CD4-positive, CD25-positive, alpha-beta regulatory T cell (primary cell): ENCODE measurements at regions not wholly inside any gene's neighbourhood (a gene's known extent, or its start where the extent isn't known, plus 50 kb on each side); places are given as distances from the start of the nearest gene placed in this dataset.

Experiments
- ATAC-seq, 2 donors: fragments of 150-1000 bp; cut with Tn5 transposase; one replicate each; pipeline ENCODE4 v1.10.0; 2021; ENCODE audit warnings: low read depth in 2 of 2, moderate number of reproducible peaks in 2 of 2, moderate library complexity in 1 of 2
- DNase-seq, 3 donors: peaks; one replicate each; pipeline versions ENCODE4 v3.0.0 to v3.0.0-alpha.2; 2012 to 2022; ENCODE audit warnings: mixed read lengths in 1 of 3
- H3K27ac ChIP-seq: one replicate; pipeline ENCODE4 v1.7.0; 2013; ENCODE audit warnings: mild to moderate bottlenecking, low read length; ENCODE audit not compliant: insufficient read depth, poor library complexity, severe bottlenecking
- H3K27me3 ChIP-seq: one replicate; pipeline ENCODE4 v1.7.0; 2013; ENCODE audit warnings: low read length; ENCODE audit not compliant: control insufficient read depth, insufficient read depth
- H3K36me3 ChIP-seq: one replicate; pipeline ENCODE4 v1.7.0; 2013; ENCODE audit warnings: mild to moderate bottlenecking, low read length, moderate library complexity; ENCODE audit not compliant: control insufficient read depth, insufficient read depth
- H3K4me1 ChIP-seq: 2 replicates; pipeline ENCODE4 v1.7.0; 2013; ENCODE audit warnings: mild to moderate bottlenecking, low read length; ENCODE audit not compliant: insufficient read depth, control insufficient read depth, poor library complexity, severe bottlenecking
- H3K4me3 ChIP-seq: one replicate; pipeline ENCODE4 v1.7.0; 2013; ENCODE audit warnings: low read depth, mild to moderate bottlenecking, low read length, moderate library complexity
- H3K9me3 ChIP-seq, 2 experiments: 1 replicate in 1 of 2; 2 replicates in 1 of 2; pipeline ENCODE4 v1.7.0; 2013; ENCODE audit warnings: low read length in 2 of 2, mild to moderate bottlenecking in 1 of 2, moderate library complexity in 1 of 2; ENCODE audit not compliant: control insufficient read depth in 2 of 2
- H3K27ac Mint-ChIP-seq, 3 donors: one replicate each; pipeline ENCODE4 v1.8.0; 2020 to 2022; ENCODE audit warnings: mild to moderate bottlenecking in 3 of 3, mixed read lengths in 3 of 3, moderate library complexity in 2 of 3
- H3K27me3 Mint-ChIP-seq: one replicate; pipeline ENCODE4 v1.8.0; 2022; ENCODE audit warnings: mild to moderate bottlenecking, mixed read lengths
- H3K36me3 Mint-ChIP-seq: one replicate; pipeline ENCODE4 v1.8.0; 2020; ENCODE audit warnings: mixed read lengths
- H3K4me1 Mint-ChIP-seq, 4 donors: one replicate each; pipeline ENCODE4 v1.8.0; 2020 to 2022; ENCODE audit warnings: mixed read lengths in 4 of 4, mild to moderate bottlenecking in 1 of 4
- H3K4me3 Mint-ChIP-seq, 4 donors: one replicate each; pipeline ENCODE4 v1.8.0; 2020 to 2022; ENCODE audit warnings: mild to moderate bottlenecking in 4 of 4, mixed read lengths in 4 of 4, moderate library complexity in 3 of 4
- H3K9me3 Mint-ChIP-seq, 7 donors: one replicate each; pipeline ENCODE4 v1.8.0; 2020 to 2022; ENCODE audit warnings: mixed read lengths in 7 of 7, mild to moderate bottlenecking in 3 of 7, moderate library complexity in 2 of 7

DNA sequence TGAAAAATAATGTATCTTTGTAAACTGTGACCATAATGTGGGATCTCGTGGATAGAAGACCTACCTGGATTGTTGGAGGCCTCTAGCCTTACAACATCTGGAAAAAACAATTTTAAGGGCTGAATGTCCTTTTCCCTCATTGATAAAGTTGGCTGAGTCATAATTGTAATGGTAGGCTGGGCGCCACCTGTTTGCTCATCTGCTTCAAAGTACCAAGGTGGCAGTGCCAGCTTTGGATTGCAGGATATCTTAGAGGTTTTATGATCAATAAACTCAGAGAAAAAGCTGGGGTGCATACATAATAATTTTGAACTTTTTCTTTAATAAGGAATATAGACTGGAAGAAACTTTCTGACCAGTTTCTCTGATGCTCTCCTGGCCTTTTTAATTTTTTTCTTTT lies 653.4 kb downstream of the MMUT start:
- H3K27me3 Mint-ChIP-seq = no peaks in the 10 kb centered on the region
- H3K27ac Mint-ChIP-seq = no peak overlapping the region
- peaks cover 0 to 9% (median 1%) of the 10 kb centered on the region in 7 donors for H3K9me3 Mint-ChIP-seq
- no peaks in the 10 kb centered on the region for H3K36me3 ChIP-seq
- H3K27me3 ChIP-seq = no peaks in the 10 kb centered on the region
- H3K4me1 Mint-ChIP-seq = no peaks in the 10 kb centered on the region
- H3K36me3 Mint-ChIP-seq = no peaks in the 10 kb centered on the region
- H3K4me3 Mint-ChIP-seq = no peak overlapping the region
- DNase-seq (no peak), ATAC-seq (no peak)
- no peak overlapping the region for H3K4me3 ChIP-seq
- H3K4me1 ChIP-seq = no peaks in the 10 kb centered on the region
- no peak overlapping the region for H3K27ac ChIP-seq
- no peaks in the 10 kb centered on the region for H3K9me3 ChIP-seq

DNA sequence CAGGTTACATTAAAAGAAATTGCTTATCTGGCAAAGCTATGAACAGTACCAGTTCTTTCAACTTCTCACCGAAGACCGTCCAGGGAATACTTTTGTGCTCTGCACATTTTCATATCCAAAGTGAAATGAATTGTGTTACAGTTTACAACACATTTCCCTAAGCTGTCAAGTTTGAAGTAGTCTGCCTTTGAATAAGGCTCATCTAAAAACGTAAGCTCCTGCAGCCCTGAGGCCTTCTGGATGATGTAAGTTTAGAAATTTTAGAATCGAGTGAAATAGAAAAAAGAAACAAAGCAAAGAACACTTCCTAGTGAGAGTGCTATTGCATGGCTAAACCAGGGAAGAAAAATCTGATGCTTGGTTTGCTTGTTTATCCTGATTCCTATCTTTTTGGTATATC lies 653.8 kb downstream of the MMUT start:
- Mint-ChIP-seq H3K4me1 (no peaks in the 10 kb centered on the region), H3K4me3 (no peak overlapping the region), H3K36me3 (no peaks in the 10 kb centered on the region), H3K9me3 (peaks cover 0 to 9% (median 1%) of the 10 kb centered on the region in 7 donors), H3K27me3 (no peaks in the 10 kb centered on the region), H3K27ac (no peak overlapping the region)
- ATAC-seq (no peak), DNase-seq (no peak)
- Histone ChIP-seq H3K4me1 (no peaks in the 10 kb centered on the region), H3K27ac (no peak overlapping the region), H3K36me3 (no peaks in the 10 kb centered on the region), H3K4me3 (no peak overlapping the region), H3K9me3 (no peaks in the 10 kb centered on the region), H3K27me3 (no peaks in the 10 kb centered on the region)

DNA sequence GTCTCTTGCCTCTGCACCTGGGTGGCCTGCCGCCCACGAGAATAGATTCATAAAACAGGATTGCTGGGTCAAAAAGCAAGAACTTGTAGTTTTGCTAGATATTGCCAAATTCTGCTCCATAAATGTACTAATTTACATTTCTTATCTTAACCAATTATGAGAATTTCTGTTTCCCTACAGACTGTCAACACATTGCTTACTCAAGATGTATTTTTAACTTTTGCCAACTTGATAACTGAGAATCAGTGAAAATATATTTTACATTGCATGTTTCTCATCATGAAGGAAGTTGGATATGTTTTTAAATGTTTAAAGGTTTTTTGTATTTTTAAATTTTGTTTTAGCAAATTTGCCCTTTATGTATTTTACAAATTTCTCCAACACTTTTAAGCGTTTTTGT lies 664.8 kb downstream of the MMUT start:
- H3K36me3 ChIP-seq = no peaks in the 10 kb centered on the region
- DNase-seq (no peak), ATAC-seq (no peak)
- Mint-ChIP-seq H3K4me3 (no peak overlapping the region), H3K9me3 (peaks cover 0 to 7% (median 3%) of the 10 kb centered on the region in 7 donors), H3K27me3 (no peaks in the 10 kb centered on the region), H3K4me1 (no peaks in the 10 kb centered on the region), H3K36me3 (no peaks in the 10 kb centered on the region), H3K27ac (no peak overlapping the region)
- no peaks in the 10 kb centered on the region for H3K9me3 ChIP-seq
- H3K27me3 ChIP-seq = no peaks in the 10 kb centered on the region
- H3K27ac ChIP-seq = no peak overlapping the region
- H3K4me3 ChIP-seq = no peak overlapping the region
- H3K4me1 ChIP-seq = no peaks in the 10 kb centered on the region

DNA sequence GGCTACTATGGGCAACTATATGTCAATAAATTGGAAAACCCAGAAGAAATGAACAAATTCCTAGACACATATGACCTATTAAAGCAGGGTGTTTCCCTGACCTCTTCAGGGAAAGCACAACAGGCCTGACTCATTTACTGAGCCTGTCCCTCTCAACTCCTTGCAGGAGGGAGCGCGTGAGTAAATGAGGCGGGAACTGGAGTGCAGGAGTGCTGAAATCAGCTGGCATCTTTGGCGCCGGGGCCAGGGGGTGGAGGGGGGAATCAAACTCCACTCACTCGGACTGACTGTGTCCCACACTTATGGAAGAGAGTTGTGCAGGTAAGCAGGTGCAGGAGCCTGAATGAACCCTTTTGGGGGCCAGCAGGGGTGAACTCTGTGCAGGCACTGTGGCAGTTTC lies 671.2 kb upstream of the PTCHD4 start:
- peaks cover 4% of the 10 kb centered on the region for H3K27me3 Mint-ChIP-seq
- H3K4me1 ChIP-seq = no peaks in the 10 kb centered on the region
- no peaks in the 10 kb centered on the region for H3K36me3 Mint-ChIP-seq
- H3K27ac Mint-ChIP-seq = no peak overlapping the region
- H3K4me3 ChIP-seq = no peak overlapping the region
- no peak overlapping the region for H3K4me3 Mint-ChIP-seq
- H3K4me1 Mint-ChIP-seq = no peaks in the 10 kb centered on the region
- no peak for DNase-seq
- H3K9me3 ChIP-seq = peaks cover 0 to 9% of the 10 kb centered on the region in 2 experiments
- no peak for ATAC-seq
- H3K9me3 Mint-ChIP-seq = peaks cover 0 to 26% (median 6%) of the 10 kb centered on the region in 7 donors
- H3K27me3 ChIP-seq = no peaks in the 10 kb centered on the region
- no peaks in the 10 kb centered on the region for H3K36me3 ChIP-seq
- H3K27ac ChIP-seq = no peak overlapping the region

DNA sequence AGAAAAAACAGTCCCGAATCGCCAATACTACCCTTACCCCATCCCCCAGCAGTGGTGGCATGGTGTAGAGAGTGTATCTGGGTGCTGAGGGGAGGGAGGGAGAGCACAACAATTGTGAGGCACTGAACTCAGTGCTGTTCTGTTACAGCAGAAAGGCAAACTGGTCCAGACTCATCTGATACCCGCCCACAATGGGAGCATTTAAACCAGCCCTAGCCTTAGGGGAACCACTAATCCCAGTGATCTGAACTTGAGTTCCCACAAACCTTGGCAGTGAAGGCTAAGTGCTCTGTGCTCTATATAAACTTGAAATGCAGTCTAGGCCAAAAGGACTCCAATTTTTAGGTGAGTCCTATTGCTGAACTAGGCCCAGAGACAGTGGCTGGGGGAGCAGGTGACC lies 666.4 kb upstream of the PTCHD4 start:
- DNase-seq (no peak), ATAC-seq (no peak)
- H3K27me3 ChIP-seq = no peaks in the 10 kb centered on the region
- H3K36me3 Mint-ChIP-seq = no peaks in the 10 kb centered on the region
- peaks cover 4% of the 10 kb centered on the region for H3K27me3 Mint-ChIP-seq
- H3K4me1 Mint-ChIP-seq = no peaks in the 10 kb centered on the region
- no peaks in the 10 kb centered on the region for H3K36me3 ChIP-seq
- H3K27ac Mint-ChIP-seq = no peak overlapping the region
- H3K9me3 ChIP-seq = peaks cover 0 to 10% of the 10 kb centered on the region in 2 experiments
- no peak overlapping the region for H3K27ac ChIP-seq
- H3K9me3 Mint-ChIP-seq = peaks cover 0 to 26% (median 6%) of the 10 kb centered on the region in 7 donors
- no peaks in the 10 kb centered on the region for H3K4me1 ChIP-seq
- no peak overlapping the region for H3K4me3 ChIP-seq
- no peak overlapping the region for H3K4me3 Mint-ChIP-seq

DNA sequence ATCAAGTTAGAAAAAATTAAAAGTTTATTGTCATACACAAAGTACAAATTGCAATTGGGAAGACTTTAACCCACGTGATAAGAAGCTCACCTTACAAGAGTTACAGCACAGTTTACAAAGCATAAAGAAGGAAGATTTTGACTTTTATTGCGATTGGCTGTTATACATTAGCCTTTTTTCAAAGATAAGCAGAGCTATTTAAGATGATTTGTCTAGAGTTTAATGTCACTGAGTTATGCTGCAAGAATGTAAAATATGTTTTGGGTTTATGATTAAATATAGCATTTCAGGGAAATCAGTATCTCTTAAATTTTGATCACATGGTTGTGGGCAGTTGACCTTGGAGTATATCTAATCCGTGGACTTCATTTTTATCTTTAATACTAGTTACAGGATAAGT lies 664.2 kb upstream of the PTCHD4 start:
- Mint-ChIP-seq H3K9me3 (peaks cover 0 to 20% (median 4%) of the 10 kb centered on the region in 7 donors), H3K27me3 (peaks cover 4% of the 10 kb centered on the region), H3K4me3 (no peak overlapping the region), H3K36me3 (no peaks in the 10 kb centered on the region), H3K4me1 (no peaks in the 10 kb centered on the region), H3K27ac (no peak overlapping the region)
- peaks cover 0 to 10% of the 10 kb centered on the region in 2 experiments for H3K9me3 ChIP-seq
- H3K4me3 ChIP-seq = no peak overlapping the region
- no peak for DNase-seq
- no peaks in the 10 kb centered on the region for H3K4me1 ChIP-seq
- ATAC-seq = no peak
- no peaks in the 10 kb centered on the region for H3K27me3 ChIP-seq
- no peaks in the 10 kb centered on the region for H3K36me3 ChIP-seq
- no peak overlapping the region for H3K27ac ChIP-seq

DNA sequence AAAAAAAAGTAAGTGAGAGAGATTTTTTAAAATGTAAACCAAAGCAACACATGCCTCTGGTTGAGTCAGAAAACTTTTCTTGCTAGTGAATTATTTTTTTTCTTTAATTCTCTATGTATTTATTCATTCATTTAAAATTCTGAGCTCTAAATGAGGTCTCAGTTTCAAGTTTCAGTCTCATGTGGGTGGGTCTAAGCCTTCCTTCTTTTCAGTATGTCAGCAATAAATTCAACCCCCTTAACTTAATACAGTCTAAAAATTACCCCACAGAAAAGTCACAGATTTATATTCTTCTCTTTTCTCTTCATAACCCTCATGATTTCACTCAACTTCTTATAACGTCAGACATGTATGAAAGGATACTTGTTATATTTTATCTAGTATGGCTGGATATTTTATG lies 663.3 kb upstream of the PTCHD4 start:
- Mint-ChIP-seq H3K27ac (no peak overlapping the region), H3K4me3 (no peak overlapping the region), H3K27me3 (peaks cover 4% of the 10 kb centered on the region), H3K9me3 (peaks cover 0 to 14% (median 4%) of the 10 kb centered on the region in 7 donors), H3K36me3 (no peaks in the 10 kb centered on the region), H3K4me1 (no peaks in the 10 kb centered on the region)
- H3K36me3 ChIP-seq = no peaks in the 10 kb centered on the region
- H3K27me3 ChIP-seq = no peaks in the 10 kb centered on the region
- DNase-seq = no peak
- H3K27ac ChIP-seq = no peak overlapping the region
- no peak overlapping the region for H3K4me3 ChIP-seq
- H3K4me1 ChIP-seq = no peaks in the 10 kb centered on the region
- ATAC-seq = no peak
- peaks cover 0 to 10% of the 10 kb centered on the region in 2 experiments for H3K9me3 ChIP-seq

DNA sequence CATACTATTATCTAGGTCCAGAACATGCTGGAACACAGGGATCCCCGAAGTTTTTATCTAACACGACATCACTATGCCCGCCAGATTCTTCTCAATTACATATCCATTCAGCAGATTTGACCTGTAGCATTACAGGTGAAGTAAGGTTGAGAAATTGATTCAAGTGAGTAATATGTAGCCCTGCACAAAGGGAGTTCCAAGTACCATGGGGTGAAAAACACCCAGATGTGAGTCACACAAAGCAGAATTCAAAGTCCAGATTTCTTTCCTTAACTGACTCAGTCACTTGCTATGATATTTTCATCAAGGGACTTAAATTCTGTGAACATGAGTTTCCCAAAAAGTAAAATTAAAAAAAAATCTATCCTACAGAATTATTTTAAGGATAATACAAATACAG lies 655.4 kb upstream of the PTCHD4 start:
- no peaks in the 10 kb centered on the region for H3K36me3 Mint-ChIP-seq
- no peaks in the 10 kb centered on the region for H3K27me3 Mint-ChIP-seq
- Histone ChIP-seq H3K9me3 (no peaks in the 10 kb centered on the region), H3K27ac (no peak overlapping the region), H3K36me3 (no peaks in the 10 kb centered on the region), H3K4me1 (no peaks in the 10 kb centered on the region), H3K27me3 (no peaks in the 10 kb centered on the region), H3K4me3 (no peak overlapping the region)
- no peak for ATAC-seq
- H3K4me3 Mint-ChIP-seq = no peak overlapping the region
- no peak overlapping the region for H3K27ac Mint-ChIP-seq
- peaks cover 0 to 2% (median 0%) of the 10 kb centered on the region in 4 donors for H3K4me1 Mint-ChIP-seq
- no peak for DNase-seq
- H3K9me3 Mint-ChIP-seq = peaks cover 0 to 16% (median 0%) of the 10 kb centered on the region in 7 donors
